ENCODE measurements at regions not wholly inside any gene's neighbourhood (a gene's known extent, or its start where the extent isn't known, plus 50 kb on each side); places are given as distances from the start of the nearest gene placed in this dataset.
A peak's percentile ranks its signal among the peaks of the same experiment; 100 is the strongest.

DNA sequence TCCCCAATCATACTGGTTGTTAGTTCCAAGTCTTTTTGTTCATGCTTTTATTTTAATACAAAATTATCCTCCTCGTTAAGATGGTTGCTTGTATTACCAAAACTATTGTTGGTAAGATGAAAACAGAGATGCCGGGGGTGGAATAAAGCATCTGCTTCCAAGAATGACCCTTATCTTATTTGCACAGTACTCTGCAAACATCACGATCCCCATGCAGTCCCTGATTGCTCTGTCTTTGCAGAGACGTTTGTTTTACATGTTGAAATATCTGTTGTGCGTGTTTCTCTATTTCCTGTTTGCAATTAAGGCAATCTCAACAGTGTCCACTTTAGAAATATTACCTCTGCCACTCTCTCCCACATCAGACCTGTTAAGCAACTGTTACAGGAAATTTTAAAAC lies 141.3 kb upstream of the NCAM2 start (continued):
- TF ChIP-seq MTF1 (CRISPR knock-in tag; IDR thresholded peaks at IDR 0.05; ENCODE audit: borderline replicate concordance), result no peak
- no peak for TF ChIP-seq SREBF2 (CRISPR knock-in tag; IDR thresholded peaks at IDR 0.05)
- no peak for TF ChIP-seq ZKSCAN3 (CRISPR knock-in tag; IDR thresholded peaks at IDR 0.05)
- TF ChIP-seq, protein P1, sequence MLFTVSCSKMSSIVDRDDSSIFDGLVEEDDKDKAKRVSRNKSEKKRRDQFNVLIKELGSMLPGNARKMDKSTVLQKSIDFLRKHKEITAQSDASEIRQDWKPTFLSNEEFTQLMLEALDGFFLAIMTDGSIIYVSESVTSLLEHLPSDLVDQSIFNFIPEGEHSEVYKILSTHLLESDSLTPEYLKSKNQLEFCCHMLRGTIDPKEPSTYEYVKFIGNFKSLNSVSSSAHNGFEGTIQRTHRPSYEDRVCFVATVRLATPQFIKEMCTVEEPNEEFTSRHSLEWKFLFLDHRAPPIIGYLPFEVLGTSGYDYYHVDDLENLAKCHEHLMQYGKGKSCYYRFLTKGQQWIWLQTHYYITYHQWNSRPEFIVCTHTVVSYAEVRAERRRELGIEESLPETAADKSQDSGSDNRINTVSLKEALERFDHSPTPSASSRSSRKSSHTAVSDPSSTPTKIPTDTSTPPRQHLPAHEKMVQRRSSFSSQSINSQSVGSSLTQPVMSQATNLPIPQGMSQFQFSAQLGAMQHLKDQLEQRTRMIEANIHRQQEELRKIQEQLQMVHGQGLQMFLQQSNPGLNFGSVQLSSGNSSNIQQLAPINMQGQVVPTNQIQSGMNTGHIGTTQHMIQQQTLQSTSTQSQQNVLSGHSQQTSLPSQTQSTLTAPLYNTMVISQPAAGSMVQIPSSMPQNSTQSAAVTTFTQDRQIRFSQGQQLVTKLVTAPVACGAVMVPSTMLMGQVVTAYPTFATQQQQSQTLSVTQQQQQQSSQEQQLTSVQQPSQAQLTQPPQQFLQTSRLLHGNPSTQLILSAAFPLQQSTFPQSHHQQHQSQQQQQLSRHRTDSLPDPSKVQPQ (CRISPR knock-in tag; IDR thresholded peaks at IDR 0.05; ENCODE audit: borderline replicate concordance), result no peak
- no peak for TF ChIP-seq DACH1 (IDR thresholded peaks at IDR 0.05; ENCODE audit: partially characterized antibody)
- 0 out of 2 replicates have a peak, but pooled peaks have one; percentile 19 for TF ChIP-seq HES1 (IDR thresholded peaks at IDR 0.05; ENCODE audit: low read depth)
- TF ChIP-seq, protein P2, sequence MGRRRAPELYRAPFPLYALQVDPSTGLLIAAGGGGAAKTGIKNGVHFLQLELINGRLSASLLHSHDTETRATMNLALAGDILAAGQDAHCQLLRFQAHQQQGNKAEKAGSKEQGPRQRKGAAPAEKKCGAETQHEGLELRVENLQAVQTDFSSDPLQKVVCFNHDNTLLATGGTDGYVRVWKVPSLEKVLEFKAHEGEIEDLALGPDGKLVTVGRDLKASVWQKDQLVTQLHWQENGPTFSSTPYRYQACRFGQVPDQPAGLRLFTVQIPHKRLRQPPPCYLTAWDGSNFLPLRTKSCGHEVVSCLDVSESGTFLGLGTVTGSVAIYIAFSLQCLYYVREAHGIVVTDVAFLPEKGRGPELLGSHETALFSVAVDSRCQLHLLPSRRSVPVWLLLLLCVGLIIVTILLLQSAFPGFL (CRISPR knock-in tag; IDR thresholded peaks at IDR 0.05), result no peak
- no peak for TF ChIP-seq NONO (IDR thresholded peaks at IDR 0.05; ENCODE audit: low read depth in 2 of 2, low read length in 1 of 2)
- TF ChIP-seq, protein P3, sequence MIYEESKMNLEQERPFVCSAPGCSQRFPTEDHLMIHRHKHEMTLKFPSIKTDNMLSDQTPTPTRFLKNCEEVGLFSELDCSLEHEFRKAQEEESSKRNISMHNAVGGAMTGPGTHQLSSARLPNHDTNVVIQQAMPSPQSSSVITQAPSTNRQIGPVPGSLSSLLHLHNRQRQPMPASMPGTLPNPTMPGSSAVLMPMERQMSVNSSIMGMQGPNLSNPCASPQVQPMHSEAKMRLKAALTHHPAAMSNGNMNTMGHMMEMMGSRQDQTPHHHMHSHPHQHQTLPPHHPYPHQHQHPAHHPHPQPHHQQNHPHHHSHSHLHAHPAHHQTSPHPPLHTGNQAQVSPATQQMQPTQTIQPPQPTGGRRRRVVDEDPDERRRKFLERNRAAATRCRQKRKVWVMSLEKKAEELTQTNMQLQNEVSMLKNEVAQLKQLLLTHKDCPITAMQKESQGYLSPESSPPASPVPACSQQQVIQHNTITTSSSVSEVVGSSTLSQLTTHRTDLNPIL (CRISPR knock-in tag; IDR thresholded peaks at IDR 0.05), result no peak
- TF ChIP-seq ZNF695 (CRISPR knock-in tag; IDR thresholded peaks at IDR 0.05), result no peak
- TF ChIP-seq SMAD2 (IDR thresholded peaks at IDR 0.05; ENCODE audit: low read depth, low read length), result no peak
- TF ChIP-seq ZFP36 (IDR thresholded peaks at IDR 0.05; ENCODE audit: low read depth, low read length, partially characterized antibody), result no peak
- no peak for TF ChIP-seq SIN3B (IDR thresholded peaks at IDR 0.05; ENCODE audit: low read depth)
- no peak for TF ChIP-seq CBX2 (IDR thresholded peaks at IDR 0.05; ENCODE audit: insufficient read depth, low read length, poor library complexity, severe bottlenecking)
- TF ChIP-seq PHB (CRISPR knock-in tag; IDR thresholded peaks at IDR 0.05), result no peak
- no peak for TF ChIP-seq ZNF133 (CRISPR knock-in tag; IDR thresholded peaks at IDR 0.05)
- TF ChIP-seq ZNF134 (CRISPR knock-in tag; conservative IDR thresholded peaks at IDR 0.05), result no peak
- no peak for TF ChIP-seq SAP30 (IDR thresholded peaks at IDR 0.05; ENCODE audit: borderline replicate concordance, insufficient read depth, low read depth, low read length, poor library complexity, severe bottlenecking)
- TF ChIP-seq PRDM10 (IDR thresholded peaks at IDR 0.05; ENCODE audit: partially characterized antibody), result no peak
- TF ChIP-seq KHSRP (IDR thresholded peaks at IDR 0.05), result no peak; the same call in 1 of the 2 replicates
- no peak for TF ChIP-seq ZNF431 (CRISPR knock-in tag; IDR thresholded peaks at IDR 0.05)

All from K562 (cell line).